K562 (cell line): ENCODE measurements at regions not wholly inside any gene's neighbourhood (a gene's known extent, or its start where the extent isn't known, plus 50 kb on each side); places are given as distances from the start of the nearest gene placed in this dataset.

Experiments
- BHLHE40 ChIP-seq: IDR thresholded peaks from 2 replicates; pipeline ENCODE4 v1.6.1; 2011; ENCODE audit warnings: low read length, improper control_type of control experiment
- POLR2A ChIP-seq: fragments of 450-650 bp; conservative IDR thresholded peaks from 2 replicates; pipeline ENCODE4 v1.6.1; 2016
- ZNF830 ChIP-seq: fragments of 250-450 bp; sonication (Bioruptor Pico); IDR thresholded peaks from 2 replicates; pipeline ENCODE4 v1.5.0; 2021; ENCODE audit warnings: mild to moderate bottlenecking
- TF ChIP-seq, protein P1 (sequence below): sonication (generic); formaldehyde crosslinking; IDR thresholded peaks from 2 replicates; pipeline ENCODE4 v1.5.0; 2020; ENCODE audit warnings: missing genetic modification reagents
- TF ChIP-seq, protein P2 (sequence below), 3 experiments: IDR thresholded peaks in 2 of 3; conservative IDR thresholded peaks in 1 of 3; 2 replicates each; pipeline ENCODE4 v1.5.1; 2011 to 2012; ENCODE audit warnings: low read length in 3 of 3, mild to moderate bottlenecking in 3 of 3, control low read depth in 2 of 3, improper control_type of control experiment in 1 of 3, inconsistent platforms in 1 of 3, low read depth in 1 of 3, mixed read lengths in 1 of 3, moderate library complexity in 1 of 3; ENCODE audit not compliant: insufficient read depth in 2 of 3
- TF ChIP-seq, protein P3 (sequence below), 3 experiments: fragments of 200-800 bp in 1 of 3; sonication (Bioruptor generic) in 1 of 3; sonication (generic) in 1 of 3; formaldehyde crosslinking in 1 of 3; IDR thresholded peaks; 2 replicates each; pipeline versions ENCODE4 v1.6.1 to v1.8.0; 2016 to 2022; ENCODE audit warnings: mild to moderate bottlenecking in 2 of 3, missing compliant biosample characterization in 2 of 3, missing genetic modification characterization in 2 of 3, missing genetic modification reagents in 1 of 3

DNA sequence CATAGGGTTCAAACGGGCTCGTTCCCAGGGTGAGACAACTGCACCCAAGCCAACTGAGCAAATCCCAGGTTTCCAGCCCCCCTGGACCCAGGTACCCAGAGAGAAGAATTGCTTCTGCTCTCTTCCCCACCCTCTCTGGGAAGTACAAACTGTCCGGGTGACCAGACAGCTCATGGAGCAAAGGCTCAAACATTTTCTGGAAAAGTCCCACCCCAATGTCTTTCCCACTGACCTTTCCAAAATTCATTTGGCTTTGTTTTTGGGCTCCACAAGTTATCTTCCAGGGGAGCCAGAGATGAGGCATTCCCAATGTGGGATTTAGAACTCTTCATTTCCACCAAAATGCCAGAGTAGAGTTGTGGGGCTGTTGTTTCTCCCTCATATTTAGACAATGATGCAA, 58.6 kb downstream of the PABIR2 start:
- no peak for TF ChIP-seq POLR2A
- no peak for TF ChIP-seq BHLHE40
- TF ChIP-seq, protein P1, sequence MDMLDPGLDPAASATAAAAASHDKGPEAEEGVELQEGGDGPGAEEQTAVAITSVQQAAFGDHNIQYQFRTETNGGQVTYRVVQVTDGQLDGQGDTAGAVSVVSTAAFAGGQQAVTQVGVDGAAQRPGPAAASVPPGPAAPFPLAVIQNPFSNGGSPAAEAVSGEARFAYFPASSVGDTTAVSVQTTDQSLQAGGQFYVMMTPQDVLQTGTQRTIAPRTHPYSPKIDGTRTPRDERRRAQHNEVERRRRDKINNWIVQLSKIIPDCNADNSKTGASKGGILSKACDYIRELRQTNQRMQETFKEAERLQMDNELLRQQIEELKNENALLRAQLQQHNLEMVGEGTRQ (CRISPR knock-in tag), result no peak
- TF ChIP-seq, protein P2, sequence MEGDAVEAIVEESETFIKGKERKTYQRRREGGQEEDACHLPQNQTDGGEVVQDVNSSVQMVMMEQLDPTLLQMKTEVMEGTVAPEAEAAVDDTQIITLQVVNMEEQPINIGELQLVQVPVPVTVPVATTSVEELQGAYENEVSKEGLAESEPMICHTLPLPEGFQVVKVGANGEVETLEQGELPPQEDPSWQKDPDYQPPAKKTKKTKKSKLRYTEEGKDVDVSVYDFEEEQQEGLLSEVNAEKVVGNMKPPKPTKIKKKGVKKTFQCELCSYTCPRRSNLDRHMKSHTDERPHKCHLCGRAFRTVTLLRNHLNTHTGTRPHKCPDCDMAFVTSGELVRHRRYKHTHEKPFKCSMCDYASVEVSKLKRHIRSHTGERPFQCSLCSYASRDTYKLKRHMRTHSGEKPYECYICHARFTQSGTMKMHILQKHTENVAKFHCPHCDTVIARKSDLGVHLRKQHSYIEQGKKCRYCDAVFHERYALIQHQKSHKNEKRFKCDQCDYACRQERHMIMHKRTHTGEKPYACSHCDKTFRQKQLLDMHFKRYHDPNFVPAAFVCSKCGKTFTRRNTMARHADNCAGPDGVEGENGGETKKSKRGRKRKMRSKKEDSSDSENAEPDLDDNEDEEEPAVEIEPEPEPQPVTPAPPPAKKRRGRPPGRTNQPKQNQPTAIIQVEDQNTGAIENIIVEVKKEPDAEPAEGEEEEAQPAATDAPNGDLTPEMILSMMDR (IDR thresholded peaks at IDR 0.05 in 2 of 3, conservative IDR thresholded peaks at IDR 0.05 in 1 of 3; ENCODE audit: insufficient read depth in 2 of 3, low read depth in 1 of 3, low read length in 3 of 3), result no peak
- TF ChIP-seq ZNF830 (CRISPR knock-in tag), result no peak
- TF ChIP-seq, protein P3, sequence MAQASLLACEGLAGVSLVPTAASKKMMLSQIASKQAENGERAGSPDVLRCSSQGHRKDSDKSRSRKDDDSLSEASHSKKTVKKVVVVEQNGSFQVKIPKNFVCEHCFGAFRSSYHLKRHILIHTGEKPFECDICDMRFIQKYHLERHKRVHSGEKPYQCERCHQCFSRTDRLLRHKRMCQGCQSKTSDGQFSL (CRISPR knock-in tag; IDR thresholded peaks at IDR 0.05), result no peak
- TF ChIP-seq, protein P3 (tag; IDR thresholded peaks at IDR 0.05), result no peak
